HCT116 (cell line): ENCODE measurements at regions not wholly inside any gene's neighbourhood (a gene's known extent, or its start where the extent isn't known, plus 50 kb on each side); places are given as distances from the start of the nearest gene placed in this dataset.
A peak's percentile ranks its signal among the peaks of the same experiment; 100 is the strongest.

Experiments
- ATAC-seq: fragments of 200-7000 bp; cut with Tn5 transposase; 2 replicates; pipeline ENCODE4 v1.9.1; 2020; ENCODE audit warnings: mild to moderate bottlenecking, moderate library complexity
- BruUV-seq: library from RNA; stranded (reverse); fragments of 400-500 nt; replicated peaks from 2 replicates; lab custom pipeline; 2021; lab: Mats Ljungman, UMichigan
- CTCF ChIA-PET: fragments of 300-600 bp; sonication (Branson Sonifier 250); formaldehyde crosslinking; loops from one replicate; lab custom pipeline; 2021; ENCODE audit warnings: antibody characterized with exemption; lab: Charles Lee
- POLR2A ChIA-PET: fragments of 300-600, 350-600 bp; sonication (Branson Sonifier 250); formaldehyde crosslinking; loops from one replicate; lab custom pipeline; 2021; ENCODE audit warnings: antibody characterized with exemption; lab: Charles Lee
- RAD21 ChIA-PET, 2 experiments: fragments of 300-600 bp; sonication (Branson Sonifier 250); formaldehyde crosslinking; loops; one replicate each; lab custom pipeline; 2023; ENCODE audit warnings: low total read pairs in 2 of 2; ENCODE audit not compliant: uncharacterized antibody in 2 of 2, unreplicated experiment in 2 of 2, low non-redundant PET in 1 of 2; lab: Charles Lee
- DNase-seq: peaks from one replicate; pipeline ENCODE4 v3.0.0-alpha.2; 2010; ENCODE audit warnings: low read depth, low spot score
- H2AFZ ChIP-seq: fragments of 200-600 bp; shearing (Covaris generic), sonication (generic); 2 replicates; pipeline ENCODE4 v1.6.1; 2017; ENCODE audit warnings: low read depth, mixed run types, mixed read lengths, antibody characterized with exemption, low read length; ENCODE audit not compliant: poor library complexity, severe bottlenecking
- H3K27ac ChIP-seq: 2 replicates; pipeline ENCODE4 v1.5.1; 2012; ENCODE audit warnings: low read depth, low read length
- H3K27me3 ChIP-seq: fragments of 200-600 bp; sonication (generic); 2 replicates; pipeline ENCODE4 v1.6.1; 2016; ENCODE audit warnings: mixed run types, low read length, mixed read lengths; ENCODE audit not compliant: insufficient read depth
- H3K36me3 ChIP-seq, 2 experiments: fragments of 200-500 bp in 1 of 2; fragments of 200-600 bp in 1 of 2; sonication (Bioruptor generic) in 1 of 2; sonication (generic) in 1 of 2; 2 replicates each; pipeline versions ENCODE4 v1.5.1 to v1.6.1; 2014 to 2016; ENCODE audit warnings: low read length in 2 of 2, inconsistent platforms in 1 of 2, mixed read lengths in 1 of 2, mixed run types in 1 of 2; ENCODE audit not compliant: insufficient read depth in 2 of 2, control insufficient read depth in 1 of 2
- H3K4me1 ChIP-seq, 2 experiments: fragments of 200-600 bp in 1 of 2; sonication (generic) in 1 of 2; 2 replicates each; pipeline versions ENCODE4 v1.5.1 to v1.6.1; 2012 to 2017; ENCODE audit warnings: low read length in 2 of 2, inconsistent platforms in 1 of 2, mild to moderate bottlenecking in 1 of 2, mixed read lengths in 1 of 2, mixed run types in 1 of 2, moderate library complexity in 1 of 2; ENCODE audit not compliant: insufficient read depth in 2 of 2, control insufficient read depth in 1 of 2
- H3K4me2 ChIP-seq: fragments of 200-600 bp; sonication (generic); 2 replicates; pipeline ENCODE4 v1.6.1; 2017; ENCODE audit warnings: mixed run types, low read length, mixed read lengths
- H3K4me3 ChIP-seq, 2 experiments: fragments of 200-600 bp in 1 of 2; sonication (generic) in 1 of 2; replicated peaks in 1 of 2; 2 replicates each; pipeline ENCODE4 v1.5.1; 2011 to 2016; ENCODE audit warnings: low read length in 2 of 2, control low read depth in 1 of 2, low read depth in 1 of 2, mild to moderate bottlenecking in 1 of 2, mixed read lengths in 1 of 2, mixed run types in 1 of 2
- H3K79me2 ChIP-seq: fragments of 200-600 bp; sonication (generic); 2 replicates; pipeline ENCODE4 v1.6.1; 2017; ENCODE audit warnings: mild to moderate bottlenecking, mixed run types, low read length, moderate library complexity, mixed read lengths; ENCODE audit not compliant: insufficient read depth
- H3K9ac ChIP-seq: fragments of 200-600 bp; sonication (generic); 2 replicates; pipeline ENCODE4 v1.6.1; 2016; ENCODE audit warnings: low read length, mixed read lengths
- H3K9me2 ChIP-seq: fragments of 200-600 bp; sonication (generic), shearing (Covaris generic); 2 replicates; pipeline ENCODE4 v1.6.1; 2017; ENCODE audit warnings: mixed run types, mild to moderate bottlenecking, moderate library complexity; ENCODE audit not compliant: insufficient read depth
- H3K9me3 ChIP-seq, 2 experiments: fragments of 200-500 bp in 1 of 2; fragments of 200-600 bp in 1 of 2; sonication (Bioruptor generic) in 1 of 2; sonication (generic) in 1 of 2; 2 replicates each; pipeline ENCODE4 v1.6.1; 2014 to 2017; ENCODE audit warnings: low read length in 2 of 2, mixed read lengths in 2 of 2, inconsistent platforms in 1 of 2, low read depth in 1 of 2, mild to moderate bottlenecking in 1 of 2, mixed run types in 1 of 2, moderate library complexity in 1 of 2; ENCODE audit not compliant: control insufficient read depth in 1 of 2, insufficient read depth in 1 of 2
- H4K20me1 ChIP-seq: fragments of 200-600 bp; sonication (generic), shearing (Covaris generic); 2 replicates; pipeline ENCODE4 v1.6.1; 2017; ENCODE audit warnings: mixed run types, mild to moderate bottlenecking, moderate library complexity; ENCODE audit not compliant: insufficient read depth
- ATF3 ChIP-seq: IDR thresholded peaks from 2 replicates; pipeline ENCODE4 v1.6.1; 2012
- ELF1 ChIP-seq: IDR thresholded peaks from 2 replicates; pipeline ENCODE4 v1.6.1; 2012; ENCODE audit warnings: low read depth, borderline replicate concordance
- EZH2phosphoT487 ChIP-seq: fragments of 200-600 bp; IDR thresholded peaks from 2 replicates; pipeline ENCODE4 v1.6.1; 2018; ENCODE audit warnings: antibody characterized with exemption, borderline replicate concordance
- FOSL1 ChIP-seq: IDR thresholded peaks from 2 replicates; pipeline ENCODE4 v1.6.1; 2012; ENCODE audit warnings: low read depth
- JUND ChIP-seq: IDR thresholded peaks from 2 replicates; pipeline ENCODE4 v1.6.1; 2012
- SP1 ChIP-seq: IDR thresholded peaks from 2 replicates; pipeline ENCODE4 v1.6.1; 2012; ENCODE audit warnings: low read depth
- TCF7L2 ChIP-seq: IDR thresholded peaks from 2 replicates; pipeline ENCODE4 v1.7.0; 2011; ENCODE audit warnings: borderline replicate concordance, inconsistent platforms; ENCODE audit not compliant: insufficient read depth, insufficient read length; ENCODE audit errors: extremely low read depth
- ZBTB33 ChIP-seq: IDR thresholded peaks from 2 replicates; pipeline ENCODE4 v1.6.1; 2011; ENCODE audit warnings: mild to moderate bottlenecking, low read length, moderate library complexity; ENCODE audit not compliant: insufficient replicate concordance; ENCODE audit errors: extremely low read depth
- ZNF274 ChIP-seq: fragments of 200-500 bp; sonication (Bioruptor generic); IDR thresholded peaks from 2 replicates; pipeline ENCODE4 v1.6.1; 2014; ENCODE audit warnings: mild to moderate bottlenecking, low read depth, low read length, inconsistent platforms
- intact Hi-C: fragments of 100-400 bp; cut with micrococcal nuclease; formaldehyde crosslinking; loops from 2 replicates; pipeline ENCODE4 v1.10.0; 2022

- DNase-seq (no peak), ATAC-seq (no peak)
- TF ChIP-seq FOSL1: no peak
- TF ChIP-seq ZNF274: no peak
- TF ChIP-seq ELF1: no peak
- no peak for TF ChIP-seq SP1
- no peak overlapping the region for H3K4me3 ChIP-seq
- H3K79me2 ChIP-seq: no peaks in the 10 kb centered on the region
- H3K9me3 ChIP-seq: no peaks in the 10 kb centered on the region
- H3K27me3 ChIP-seq: no peaks in the 10 kb centered on the region
- ChIA-PET POLR2A (no interaction called here), CTCF (no interaction called here), RAD21 (no interaction called here)
- peaks cover 6 to 8% of the 10 kb centered on the region in 2 experiments for H3K4me1 ChIP-seq
- intact Hi-C loops: no loop called here
- H4K20me1 ChIP-seq: no peaks in the 10 kb centered on the region
- H3K9me2 ChIP-seq: no peaks in the 10 kb centered on the region
- BruUV-seq: no TSS peak
- no peak overlapping the region for H3K4me2 ChIP-seq
- no peak overlapping the region for H2AFZ ChIP-seq
- H3K36me3 ChIP-seq: no peaks in the 10 kb centered on the region
- no peak overlapping the region for H3K9ac ChIP-seq
- no peak overlapping the region for H3K27ac ChIP-seq
These were observed 167.3 kb upstream of the SSTR1 start for GRCh38 chr14:38040411-38040810.

- no peaks in the 10 kb centered on the region for H3K27me3 ChIP-seq
- H3K9me3 ChIP-seq: no peaks in the 10 kb centered on the region
- POLR2A ChIA-PET: no interaction called here
- intact Hi-C loops: no loop called here
- no peaks in the 10 kb centered on the region for H4K20me1 ChIP-seq
- no peak overlapping the region for H3K4me3 ChIP-seq
- DNase-seq: peak; percentile 49
- BruUV-seq: no TSS peak
- no peak overlapping the region for H3K27ac ChIP-seq
- H2AFZ ChIP-seq: no peak overlapping the region
- H3K79me2 ChIP-seq: no peaks in the 10 kb centered on the region
- no peak overlapping the region for H3K9ac ChIP-seq
- peak; percentile 67 for ATAC-seq
- CTCF ChIA-PET: no interaction called here
- H3K4me1 ChIP-seq: peaks cover 6 to 8% of the 10 kb centered on the region in 2 experiments
- no peaks in the 10 kb centered on the region for H3K36me3 ChIP-seq
- no peaks in the 10 kb centered on the region for H3K9me2 ChIP-seq
- peak overlapping the region; percentile 24 for H3K4me2 ChIP-seq
- RAD21 ChIA-PET: no interaction called here
- TF ChIP-seq TCF7L2: peak; percentile 71
- no peak for TF ChIP-seq ATF3
- TF ChIP-seq EZH2phosphoT487: no peak
- no peak for TF ChIP-seq ZBTB33
- TF ChIP-seq FOSL1: peak; percentile 34; the same call in 1 of the 2 replicates
- TF ChIP-seq JUND: peak; percentile 46
These were observed 165.4 kb upstream of the SSTR1 start for GRCh38 chr14:38042322-38042721.
